ENCODE measurements at regions not wholly inside any gene's neighbourhood (a gene's known extent, or its start where the extent isn't known, plus 50 kb on each side); places are given as distances from the start of the nearest gene placed in this dataset.

GRCh38 chr4:12961713-12962112 lies 522.4 kb downstream of the RAB28 start:
- TF ChIP-seq CTCF (optimal IDR thresholded peaks at IDR 0.05 in 1 of 3, IDR thresholded peaks at IDR 0.05 in 1 of 3, conservative IDR thresholded peaks at IDR 0.05 in 1 of 3; ENCODE audit: extremely low read depth in 1 of 3, insufficient read depth in 2 of 3, low read length in 3 of 3) (no peak), EZH2 (IDR thresholded peaks at IDR 0.05; ENCODE audit: low read length) (no peak)

Data from keratinocyte (primary cell).